Upper lobe of left lung (tissue), 4 donors: ENCODE measurements at regions not wholly inside any gene's neighbourhood (a gene's known extent, or its start where the extent isn't known, plus 50 kb on each side); places are given as distances from the start of the nearest gene placed in this dataset.
"Not testable (repeated sequence)": the region's sequence is repeated elsewhere in the genome, so short reads cannot be mapped to it uniquely, and the experiment has no call there.

Experiments
- POLR2A ChIP-seq, 4 donors: fragments of 450-650 bp; IDR thresholded peaks; one replicate each; pipeline ENCODE4 v1.5.1; 2016 to 2017; ENCODE audit warnings: antibody characterized with exemption in 4 of 4, mild to moderate bottlenecking in 2 of 4
- TF ChIP-seq, protein P1 (sequence below), 6 experiments: fragments of 450-650 bp in 4 of 6; fragments of 200-600 bp in 2 of 6; sonication (generic) in 2 of 6; IDR thresholded peaks; one replicate each; pipeline ENCODE4 v1.5.1; 2016 to 2019; ENCODE audit warnings: antibody characterized with exemption in 6 of 6

DNA sequence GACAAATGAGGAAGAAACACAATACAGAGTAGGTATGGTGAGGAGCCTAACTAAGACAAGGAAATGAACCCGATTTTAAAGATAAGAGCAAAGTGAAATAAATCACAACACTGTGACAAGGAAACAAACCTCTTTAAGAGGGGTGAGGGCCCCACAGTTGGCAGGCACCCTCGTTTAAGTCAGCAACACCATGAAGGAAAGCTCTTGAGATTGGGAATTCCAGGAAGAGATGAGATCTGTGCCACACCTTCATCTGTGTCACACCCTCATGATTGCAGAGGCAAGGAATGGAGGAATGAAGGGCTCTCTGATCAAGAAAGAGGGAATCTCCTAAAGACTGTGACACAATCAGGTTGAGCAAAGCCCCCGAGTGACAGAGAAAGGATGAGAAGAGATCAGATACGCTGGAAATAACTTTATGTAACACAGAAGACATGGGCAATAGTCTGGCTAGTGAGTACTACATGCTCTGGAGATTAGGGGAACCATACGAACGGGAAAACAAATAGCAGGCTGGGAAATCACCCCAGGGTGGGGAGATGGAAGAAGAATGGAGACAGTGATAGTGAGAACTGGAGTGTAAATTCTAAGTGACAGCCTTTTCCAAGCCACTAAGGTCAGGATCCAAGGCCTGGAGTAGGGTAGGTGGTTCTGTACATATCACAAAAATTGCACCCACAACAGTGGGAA lies 51.7 kb upstream of the TERB2 start:
- TF ChIP-seq, protein P1, sequence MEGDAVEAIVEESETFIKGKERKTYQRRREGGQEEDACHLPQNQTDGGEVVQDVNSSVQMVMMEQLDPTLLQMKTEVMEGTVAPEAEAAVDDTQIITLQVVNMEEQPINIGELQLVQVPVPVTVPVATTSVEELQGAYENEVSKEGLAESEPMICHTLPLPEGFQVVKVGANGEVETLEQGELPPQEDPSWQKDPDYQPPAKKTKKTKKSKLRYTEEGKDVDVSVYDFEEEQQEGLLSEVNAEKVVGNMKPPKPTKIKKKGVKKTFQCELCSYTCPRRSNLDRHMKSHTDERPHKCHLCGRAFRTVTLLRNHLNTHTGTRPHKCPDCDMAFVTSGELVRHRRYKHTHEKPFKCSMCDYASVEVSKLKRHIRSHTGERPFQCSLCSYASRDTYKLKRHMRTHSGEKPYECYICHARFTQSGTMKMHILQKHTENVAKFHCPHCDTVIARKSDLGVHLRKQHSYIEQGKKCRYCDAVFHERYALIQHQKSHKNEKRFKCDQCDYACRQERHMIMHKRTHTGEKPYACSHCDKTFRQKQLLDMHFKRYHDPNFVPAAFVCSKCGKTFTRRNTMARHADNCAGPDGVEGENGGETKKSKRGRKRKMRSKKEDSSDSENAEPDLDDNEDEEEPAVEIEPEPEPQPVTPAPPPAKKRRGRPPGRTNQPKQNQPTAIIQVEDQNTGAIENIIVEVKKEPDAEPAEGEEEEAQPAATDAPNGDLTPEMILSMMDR (IDR thresholded peaks at IDR 0.05), result not testable (repeated sequence)
- TF ChIP-seq POLR2A (IDR thresholded peaks at IDR 0.05), result not testable (repeated sequence)
